Stimulated activated CD4-positive, alpha-beta T cell treated with anti-CD3 and anti-CD28 coated beads, TNF-alpha, amount 100 ng/mL, for 24 hours (primary cell): ENCODE measurements at regions not wholly inside any gene's neighbourhood (a gene's known extent, or its start where the extent isn't known, plus 50 kb on each side); places are given as distances from the start of the nearest gene placed in this dataset.

ENCODE experiments used
- DNase-seq, 3 experiments: peaks; one replicate each; pipeline ENCODE4 v3.0.0-alpha.2; 2020; ENCODE audit warnings: low read depth in 3 of 3

- DNase-seq, result no peak
Measured at GRCh38 chr12:111175396-111176094, 193.3 kb downstream of the PHETA1 start.

GRCh38 chr12:111174961-111175345 lies 193.9 kb downstream of the PHETA1 start:
- DNase-seq, result no peak

- DNase-seq, result no peak
Measured at GRCh38 chr12:111174251-111174960, 194.5 kb downstream of the PHETA1 start.

GRCh38 chr12:111173836-111174235 lies 195.1 kb downstream of the PHETA1 start:
- DNase-seq, result no peak

GRCh38 chr12:111173391-111173790 lies 195.5 kb downstream of the PHETA1 start:
- no peak for DNase-seq

GRCh38 chr12:111172786-111173185 lies 196.1 kb downstream of the PHETA1 start:
- DNase-seq, result no peak

GRCh38 chr12:111171832-111172231 lies 197.1 kb downstream of the PHETA1 start:
- DNase-seq, result no peak

- DNase-seq, result no peak
Measured at GRCh38 chr12:111171345-111171744, 197.6 kb downstream of the PHETA1 start.

GRCh38 chr12:111170543-111170942 lies 198.4 kb downstream of the PHETA1 start:
- no peak for DNase-seq

GRCh38 chr12:111169456-111169855 lies 199.4 kb downstream of the PHETA1 start:
- no peak for DNase-seq

- DNase-seq, result no peak
Measured at GRCh38 chr12:111169032-111169431, 199.9 kb downstream of the PHETA1 start.

- DNase-seq, result no peak
Measured at GRCh38 chr12:111168009-111168900, 200.6 kb downstream of the PHETA1 start.

- no peak for DNase-seq
Measured at GRCh38 chr12:111166779-111167540, 201.9 kb downstream of the PHETA1 start.

- DNase-seq, result no peak
Measured at GRCh38 chr12:111164833-111165525, 203.9 kb downstream of the PHETA1 start.

GRCh38 chr12:111163422-111163821 lies 205.5 kb downstream of the PHETA1 start:
- no peak for DNase-seq

GRCh38 chr12:111161898-111162297 lies 207.0 kb downstream of the PHETA1 start:
- DNase-seq, result no peak

- no peak for DNase-seq
Measured at GRCh38 chr12:111160350-111161241, 208.3 kb downstream of the PHETA1 start.

- no peak for DNase-seq
Measured at GRCh38 chr12:111158992-111159391, 209.9 kb downstream of the PHETA1 start.

- DNase-seq, result no peak
Measured at GRCh38 chr12:111157486-111157885, 211.4 kb downstream of the PHETA1 start.

GRCh38 chr12:111156304-111156703 lies 212.6 kb downstream of the PHETA1 start:
- no peak for DNase-seq
